ENCODE measurements at regions not wholly inside any gene's neighbourhood (a gene's known extent, or its start where the extent isn't known, plus 50 kb on each side); places are given as distances from the start of the nearest gene placed in this dataset.

DNA sequence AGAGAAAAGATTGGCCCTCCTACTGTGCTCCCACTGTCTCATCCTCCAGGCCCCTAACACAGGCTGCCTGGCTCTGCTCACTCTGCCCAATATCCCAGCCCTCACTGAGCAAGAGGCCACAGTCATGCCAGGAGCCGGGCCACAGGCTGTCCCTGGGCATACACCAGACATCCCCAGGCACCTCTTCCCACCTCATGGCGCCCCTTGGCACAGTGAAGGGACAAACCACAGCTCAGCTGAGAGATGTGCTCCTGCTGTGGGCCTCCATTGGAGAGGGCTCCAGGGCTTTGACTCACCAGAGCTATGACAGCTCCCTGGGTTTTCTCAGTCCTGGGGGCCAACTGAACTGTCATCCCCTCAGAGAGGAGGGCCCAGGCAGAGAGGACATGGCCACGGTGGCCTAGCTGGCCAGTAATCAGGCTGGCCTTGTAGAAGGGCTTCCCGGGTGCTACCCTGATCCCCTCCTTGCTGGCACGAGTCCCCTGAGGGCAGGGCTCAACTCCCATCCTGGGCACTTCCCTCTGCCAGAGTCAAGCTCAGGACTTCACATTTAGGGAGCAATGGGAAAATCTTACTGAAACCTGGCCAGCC is 220.9 kb downstream of the TUBA3C start:
- Histone ChIP-seq H2AFZ (no peak overlapping the region), H3K79me2 (replicated peaks; ENCODE audit: insufficient read depth) (no peaks in the 10 kb centered on the region), H3F3A (replicated peaks; ENCODE audit: low read depth) (no peaks in the 10 kb centered on the region), H3K4me3 (no peak overlapping the region), H3K4me2 (no peak overlapping the region), H3K27me3 (ENCODE audit: insufficient read depth) (no peaks in the 10 kb centered on the region), H3K9me2 (ENCODE audit: insufficient read depth) (no peaks in the 10 kb centered on the region), H3K36me3 (ENCODE audit: insufficient read depth) (no peaks in the 10 kb centered on the region), H3K27ac (ENCODE audit: low read depth) (no peak overlapping the region), H4K20me1 (replicated peaks; ENCODE audit: insufficient read depth) (no peaks in the 10 kb centered on the region), H3K4me1 (ENCODE audit: insufficient read depth) (no peaks in the 10 kb centered on the region)
- no peak overlapping the region for H3K4me3 Mint-ChIP-seq
- H3K36me3 Mint-ChIP-seq (ENCODE audit: low read depth), result peaks cover 35% of the 10 kb centered on the region
- no peak for TF ChIP-seq EZH2 (IDR thresholded peaks at IDR 0.05; ENCODE audit: low read depth, unreplicated experiment)
- TF ChIP-seq EZH2phosphoT487 (IDR thresholded peaks at IDR 0.05; ENCODE audit: unreplicated experiment), result no peak
- TF ChIP-seq, protein P1, sequence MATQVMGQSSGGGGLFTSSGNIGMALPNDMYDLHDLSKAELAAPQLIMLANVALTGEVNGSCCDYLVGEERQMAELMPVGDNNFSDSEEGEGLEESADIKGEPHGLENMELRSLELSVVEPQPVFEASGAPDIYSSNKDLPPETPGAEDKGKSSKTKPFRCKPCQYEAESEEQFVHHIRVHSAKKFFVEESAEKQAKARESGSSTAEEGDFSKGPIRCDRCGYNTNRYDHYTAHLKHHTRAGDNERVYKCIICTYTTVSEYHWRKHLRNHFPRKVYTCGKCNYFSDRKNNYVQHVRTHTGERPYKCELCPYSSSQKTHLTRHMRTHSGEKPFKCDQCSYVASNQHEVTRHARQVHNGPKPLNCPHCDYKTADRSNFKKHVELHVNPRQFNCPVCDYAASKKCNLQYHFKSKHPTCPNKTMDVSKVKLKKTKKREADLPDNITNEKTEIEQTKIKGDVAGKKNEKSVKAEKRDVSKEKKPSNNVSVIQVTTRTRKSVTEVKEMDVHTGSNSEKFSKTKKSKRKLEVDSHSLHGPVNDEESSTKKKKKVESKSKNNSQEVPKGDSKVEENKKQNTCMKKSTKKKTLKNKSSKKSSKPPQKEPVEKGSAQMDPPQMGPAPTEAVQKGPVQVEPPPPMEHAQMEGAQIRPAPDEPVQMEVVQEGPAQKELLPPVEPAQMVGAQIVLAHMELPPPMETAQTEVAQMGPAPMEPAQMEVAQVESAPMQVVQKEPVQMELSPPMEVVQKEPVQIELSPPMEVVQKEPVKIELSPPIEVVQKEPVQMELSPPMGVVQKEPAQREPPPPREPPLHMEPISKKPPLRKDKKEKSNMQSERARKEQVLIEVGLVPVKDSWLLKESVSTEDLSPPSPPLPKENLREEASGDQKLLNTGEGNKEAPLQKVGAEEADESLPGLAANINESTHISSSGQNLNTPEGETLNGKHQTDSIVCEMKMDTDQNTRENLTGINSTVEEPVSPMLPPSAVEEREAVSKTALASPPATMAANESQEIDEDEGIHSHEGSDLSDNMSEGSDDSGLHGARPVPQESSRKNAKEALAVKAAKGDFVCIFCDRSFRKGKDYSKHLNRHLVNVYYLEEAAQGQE (IDR thresholded peaks at IDR 0.05; ENCODE audit: unreplicated experiment), result no peak
- no peak for TF ChIP-seq POLR2AphosphoS5 (IDR thresholded peaks at IDR 0.05; ENCODE audit: low read depth)
- TF ChIP-seq ZNF114 (CRISPR knock-in tag; IDR thresholded peaks at IDR 0.05), result no peak
- TF ChIP-seq, protein P2, sequence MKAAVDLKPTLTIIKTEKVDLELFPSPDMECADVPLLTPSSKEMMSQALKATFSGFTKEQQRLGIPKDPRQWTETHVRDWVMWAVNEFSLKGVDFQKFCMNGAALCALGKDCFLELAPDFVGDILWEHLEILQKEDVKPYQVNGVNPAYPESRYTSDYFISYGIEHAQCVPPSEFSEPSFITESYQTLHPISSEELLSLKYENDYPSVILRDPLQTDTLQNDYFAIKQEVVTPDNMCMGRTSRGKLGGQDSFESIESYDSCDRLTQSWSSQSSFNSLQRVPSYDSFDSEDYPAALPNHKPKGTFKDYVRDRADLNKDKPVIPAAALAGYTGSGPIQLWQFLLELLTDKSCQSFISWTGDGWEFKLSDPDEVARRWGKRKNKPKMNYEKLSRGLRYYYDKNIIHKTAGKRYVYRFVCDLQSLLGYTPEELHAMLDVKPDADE (IDR thresholded peaks at IDR 0.05), result no peak
- TF ChIP-seq STAT1 (IDR thresholded peaks at IDR 0.05; ENCODE audit: unreplicated experiment), result no peak
- no peak for TF ChIP-seq CREB1 (CRISPR knock-in tag; IDR thresholded peaks at IDR 0.05; ENCODE audit: low read depth)
- TF ChIP-seq NANOG (IDR thresholded peaks at IDR 0.05; ENCODE audit: borderline replicate concordance), result no peak
- no peak for TF ChIP-seq ZNF331 (CRISPR knock-in tag; IDR thresholded peaks at IDR 0.05; ENCODE audit: low read depth)
- TF ChIP-seq, protein P3, sequence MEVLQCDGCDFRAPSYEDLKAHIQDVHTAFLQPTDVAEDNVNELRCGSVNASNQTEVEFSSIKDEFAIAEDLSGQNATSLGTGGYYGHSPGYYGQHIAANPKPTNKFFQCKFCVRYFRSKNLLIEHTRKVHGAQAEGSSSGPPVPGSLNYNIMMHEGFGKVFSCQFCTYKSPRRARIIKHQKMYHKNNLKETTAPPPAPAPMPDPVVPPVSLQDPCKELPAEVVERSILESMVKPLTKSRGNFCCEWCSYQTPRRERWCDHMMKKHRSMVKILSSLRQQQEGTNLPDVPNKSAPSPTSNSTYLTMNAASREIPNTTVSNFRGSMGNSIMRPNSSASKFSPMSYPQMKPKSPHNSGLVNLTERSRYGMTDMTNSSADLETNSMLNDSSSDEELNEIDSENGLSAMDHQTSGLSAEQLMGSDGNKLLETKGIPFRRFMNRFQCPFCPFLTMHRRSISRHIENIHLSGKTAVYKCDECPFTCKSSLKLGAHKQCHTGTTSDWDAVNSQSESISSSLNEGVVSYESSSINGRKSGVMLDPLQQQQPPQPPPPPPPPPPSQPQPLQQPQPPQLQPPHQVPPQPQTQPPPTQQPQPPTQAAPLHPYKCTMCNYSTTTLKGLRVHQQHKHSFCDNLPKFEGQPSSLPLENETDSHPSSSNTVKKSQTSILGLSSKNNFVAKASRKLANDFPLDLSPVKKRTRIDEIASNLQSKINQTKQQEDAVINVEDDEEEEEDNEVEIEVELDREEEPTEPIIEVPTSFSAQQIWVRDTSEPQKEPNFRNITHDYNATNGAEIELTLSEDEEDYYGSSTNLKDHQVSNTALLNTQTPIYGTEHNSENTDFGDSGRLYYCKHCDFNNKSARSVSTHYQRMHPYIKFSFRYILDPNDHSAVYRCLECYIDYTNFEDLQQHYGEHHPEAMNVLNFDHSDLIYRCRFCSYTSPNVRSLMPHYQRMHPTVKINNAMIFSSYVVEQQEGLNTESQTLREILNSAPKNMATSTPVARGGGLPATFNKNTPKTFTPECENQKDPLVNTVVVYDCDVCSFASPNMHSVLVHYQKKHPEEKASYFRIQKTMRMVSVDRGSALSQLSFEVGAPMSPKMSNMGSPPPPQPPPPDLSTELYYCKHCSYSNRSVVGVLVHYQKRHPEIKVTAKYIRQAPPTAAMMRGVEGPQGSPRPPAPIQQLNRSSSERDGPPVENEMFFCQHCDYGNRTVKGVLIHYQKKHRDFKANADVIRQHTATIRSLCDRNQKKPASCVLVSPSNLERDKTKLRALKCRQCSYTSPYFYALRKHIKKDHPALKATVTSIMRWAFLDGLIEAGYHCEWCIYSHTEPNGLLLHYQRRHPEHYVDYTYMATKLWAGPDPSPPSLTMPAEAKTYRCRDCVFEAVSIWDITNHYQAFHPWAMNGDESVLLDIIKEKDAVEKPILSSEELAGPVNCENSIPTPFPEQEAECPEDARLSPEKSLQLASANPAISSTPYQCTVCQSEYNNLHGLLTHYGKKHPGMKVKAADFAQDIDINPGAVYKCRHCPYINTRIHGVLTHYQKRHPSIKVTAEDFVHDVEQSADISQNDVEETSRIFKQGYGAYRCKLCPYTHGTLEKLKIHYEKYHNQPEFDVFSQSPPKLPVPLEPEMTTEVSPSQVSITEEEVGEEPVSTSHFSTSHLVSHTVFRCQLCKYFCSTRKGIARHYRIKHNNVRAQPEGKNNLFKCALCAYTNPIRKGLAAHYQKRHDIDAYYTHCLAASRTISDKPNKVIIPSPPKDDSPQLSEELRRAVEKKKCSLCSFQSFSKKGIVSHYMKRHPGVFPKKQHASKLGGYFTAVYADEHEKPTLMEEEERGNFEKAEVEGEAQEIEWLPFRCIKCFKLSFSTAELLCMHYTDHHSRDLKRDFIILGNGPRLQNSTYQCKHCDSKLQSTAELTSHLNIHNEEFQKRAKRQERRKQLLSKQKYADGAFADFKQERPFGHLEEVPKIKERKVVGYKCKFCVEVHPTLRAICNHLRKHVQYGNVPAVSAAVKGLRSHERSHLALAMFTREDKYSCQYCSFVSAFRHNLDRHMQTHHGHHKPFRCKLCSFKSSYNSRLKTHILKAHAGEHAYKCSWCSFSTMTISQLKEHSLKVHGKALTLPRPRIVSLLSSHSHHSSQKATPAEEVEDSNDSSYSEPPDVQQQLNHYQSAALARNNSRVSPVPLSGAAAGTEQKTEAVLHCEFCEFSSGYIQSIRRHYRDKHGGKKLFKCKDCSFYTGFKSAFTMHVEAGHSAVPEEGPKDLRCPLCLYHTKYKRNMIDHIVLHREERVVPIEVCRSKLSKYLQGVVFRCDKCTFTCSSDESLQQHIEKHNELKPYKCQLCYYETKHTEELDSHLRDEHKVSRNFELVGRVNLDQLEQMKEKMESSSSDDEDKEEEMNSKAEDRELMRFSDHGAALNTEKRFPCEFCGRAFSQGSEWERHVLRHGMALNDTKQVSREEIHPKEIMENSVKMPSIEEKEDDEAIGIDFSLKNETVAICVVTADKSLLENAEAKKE (CRISPR knock-in tag; IDR thresholded peaks at IDR 0.05), result no peak
- TF ChIP-seq, protein P4, sequence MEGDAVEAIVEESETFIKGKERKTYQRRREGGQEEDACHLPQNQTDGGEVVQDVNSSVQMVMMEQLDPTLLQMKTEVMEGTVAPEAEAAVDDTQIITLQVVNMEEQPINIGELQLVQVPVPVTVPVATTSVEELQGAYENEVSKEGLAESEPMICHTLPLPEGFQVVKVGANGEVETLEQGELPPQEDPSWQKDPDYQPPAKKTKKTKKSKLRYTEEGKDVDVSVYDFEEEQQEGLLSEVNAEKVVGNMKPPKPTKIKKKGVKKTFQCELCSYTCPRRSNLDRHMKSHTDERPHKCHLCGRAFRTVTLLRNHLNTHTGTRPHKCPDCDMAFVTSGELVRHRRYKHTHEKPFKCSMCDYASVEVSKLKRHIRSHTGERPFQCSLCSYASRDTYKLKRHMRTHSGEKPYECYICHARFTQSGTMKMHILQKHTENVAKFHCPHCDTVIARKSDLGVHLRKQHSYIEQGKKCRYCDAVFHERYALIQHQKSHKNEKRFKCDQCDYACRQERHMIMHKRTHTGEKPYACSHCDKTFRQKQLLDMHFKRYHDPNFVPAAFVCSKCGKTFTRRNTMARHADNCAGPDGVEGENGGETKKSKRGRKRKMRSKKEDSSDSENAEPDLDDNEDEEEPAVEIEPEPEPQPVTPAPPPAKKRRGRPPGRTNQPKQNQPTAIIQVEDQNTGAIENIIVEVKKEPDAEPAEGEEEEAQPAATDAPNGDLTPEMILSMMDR (conservative IDR thresholded peaks at IDR 0.05; ENCODE audit: low read depth in 2 of 2), result no peak
- no peak for TF ChIP-seq JUNB (IDR thresholded peaks at IDR 0.05; ENCODE audit: unreplicated experiment)
- DNase-seq (ENCODE audit: low spot score) (no peak), ATAC-seq (no peak)
- H3K9me3 Mint-ChIP-seq, result peaks cover 100% of the 10 kb centered on the region
- H3K4me1 Mint-ChIP-seq, result no peaks in the 10 kb centered on the region
- H3K27me3 Mint-ChIP-seq (ENCODE audit: insufficient read depth, low read depth, poor library complexity), result peaks cover 16% of the 10 kb centered on the region
- no peak overlapping the region for H3K27ac Mint-ChIP-seq

Data from GM23338 (cell line).